ENCODE measurements at regions not wholly inside any gene's neighbourhood (a gene's known extent, or its start where the extent isn't known, plus 50 kb on each side); places are given as distances from the start of the nearest gene placed in this dataset.

DNA sequence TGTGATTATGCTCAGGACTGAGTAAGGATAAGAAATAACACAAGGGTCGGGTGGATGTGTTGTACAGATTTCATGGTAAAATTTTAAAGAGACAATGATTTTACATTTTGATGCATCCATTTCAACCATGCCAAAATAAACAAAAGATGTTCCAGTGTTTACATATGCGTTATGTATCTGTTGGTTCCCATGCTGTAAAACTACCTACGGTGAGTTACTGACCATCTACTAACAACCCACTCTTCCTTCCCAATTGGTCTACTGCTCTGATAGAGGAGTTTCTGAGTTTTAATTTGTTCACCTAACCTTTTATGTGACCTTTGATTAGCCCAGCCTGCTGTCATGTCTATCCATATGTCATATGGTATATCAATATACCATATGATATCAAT, 1697.1 kb downstream of the MAT2B start:
- H3K27me3 ChIP-seq (ENCODE audit: control insufficient read depth in 5 of 5, insufficient read depth in 4 of 5, low read length in 5 of 5) = no peaks in the 10 kb centered on the region
- no peak overlapping the region for H3K9ac ChIP-seq (ENCODE audit: low read length in 5 of 5)
- H3K27ac ChIP-seq (ENCODE audit: low read depth, low read length) = no peak overlapping the region
- H3K4me1 ChIP-seq (ENCODE audit: control insufficient read depth in 5 of 5, insufficient read depth in 5 of 5, low read length in 5 of 5) = no peaks in the 10 kb centered on the region
- no peak overlapping the region for H3K4me3 ChIP-seq (ENCODE audit: low read depth in 1 of 5, low read length in 5 of 5)
- H3K9me3 ChIP-seq (ENCODE audit: control insufficient read depth in 5 of 5, low read length in 5 of 5) = no peaks in the 10 kb centered on the region
- H3K36me3 ChIP-seq (ENCODE audit: control insufficient read depth in 5 of 5, insufficient read depth in 5 of 5, low read length in 5 of 5) = no peaks in the 10 kb centered on the region

- Histone ChIP-seq H3K27ac (ENCODE audit: low read depth, low read length) (no peak overlapping the region), H3K9me3 (ENCODE audit: control insufficient read depth in 5 of 5, low read length in 5 of 5) (no peaks in the 10 kb centered on the region), H3K4me3 (ENCODE audit: low read depth in 1 of 5, low read length in 5 of 5) (no peak overlapping the region), H3K36me3 (ENCODE audit: control insufficient read depth in 5 of 5, insufficient read depth in 5 of 5, low read length in 5 of 5) (no peaks in the 10 kb centered on the region), H3K4me1 (ENCODE audit: control insufficient read depth in 5 of 5, insufficient read depth in 5 of 5, low read length in 5 of 5) (peaks cover 0 to 3% (median 0%) of the 10 kb centered on the region in 5 donors), H3K27me3 (ENCODE audit: control insufficient read depth in 5 of 5, insufficient read depth in 4 of 5, low read length in 5 of 5) (no peaks in the 10 kb centered on the region), H3K9ac (ENCODE audit: low read length in 5 of 5) (no peak overlapping the region)
These were observed 1703.8 kb downstream of the MAT2B start for GRCh38 chr5:165209101-165209727.

- H3K9ac ChIP-seq (ENCODE audit: low read length in 5 of 5) = no peak overlapping the region
These were observed 1719.1 kb downstream of the MAT2B start for GRCh38 chr5:165224366-165225045.

DNA sequence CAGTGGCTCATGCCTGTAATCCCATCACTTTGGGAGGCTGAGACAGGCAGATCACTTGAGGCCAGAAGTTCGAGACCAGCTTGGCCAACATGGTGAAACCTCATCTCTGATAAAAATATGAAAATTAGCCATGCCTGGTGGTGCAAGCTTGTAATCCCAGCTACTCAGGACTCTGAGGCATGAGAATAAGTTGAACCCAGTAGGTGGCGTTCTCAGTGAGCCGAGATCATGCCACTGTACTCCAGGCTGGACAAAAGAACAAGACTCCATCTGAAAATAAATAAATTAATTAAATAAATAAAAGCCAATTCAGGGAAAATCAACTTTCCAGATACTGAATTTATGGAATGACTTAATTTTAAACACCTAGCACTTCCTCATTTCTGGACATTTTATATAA, 1722.1 kb downstream of the MAT2B start:
- Histone ChIP-seq H3K27ac (ENCODE audit: low read depth, low read length) (no peak overlapping the region), H3K9me3 (ENCODE audit: control insufficient read depth in 5 of 5, low read length in 5 of 5) (no peaks in the 10 kb centered on the region)

More at GRCh38 chr5:165224366-165225045, 1719.1 kb downstream of the MAT2B start:
- Histone ChIP-seq H3K4me1 (ENCODE audit: control insufficient read depth in 5 of 5, insufficient read depth in 5 of 5, low read length in 5 of 5) (no peaks in the 10 kb centered on the region), H3K4me3 (ENCODE audit: low read depth in 1 of 5, low read length in 5 of 5) (no peak overlapping the region), H3K27me3 (ENCODE audit: control insufficient read depth in 5 of 5, insufficient read depth in 4 of 5, low read length in 5 of 5) (no peaks in the 10 kb centered on the region), H3K36me3 (ENCODE audit: control insufficient read depth in 5 of 5, insufficient read depth in 5 of 5, low read length in 5 of 5) (no peaks in the 10 kb centered on the region), H3K9me3 (ENCODE audit: control insufficient read depth in 5 of 5, low read length in 5 of 5) (no peaks in the 10 kb centered on the region), H3K27ac (ENCODE audit: low read depth, low read length) (no peak overlapping the region)

GRCh38 chr5:165228184-165228583, 1722.8 kb downstream of the MAT2B start:
- no peaks in the 10 kb centered on the region for H3K9me3 ChIP-seq (ENCODE audit: control insufficient read depth in 5 of 5, low read length in 5 of 5)
- no peak overlapping the region for H3K9ac ChIP-seq (ENCODE audit: low read length in 5 of 5)
- H3K36me3 ChIP-seq (ENCODE audit: control insufficient read depth in 5 of 5, insufficient read depth in 5 of 5, low read length in 5 of 5) = no peaks in the 10 kb centered on the region
- no peak overlapping the region for H3K4me3 ChIP-seq (ENCODE audit: low read depth in 1 of 5, low read length in 5 of 5)
- H3K27me3 ChIP-seq (ENCODE audit: control insufficient read depth in 5 of 5, insufficient read depth in 4 of 5, low read length in 5 of 5) = no peaks in the 10 kb centered on the region
- no peak overlapping the region for H3K27ac ChIP-seq (ENCODE audit: low read depth, low read length)
- peaks cover 0 to 3% (median 0%) of the 10 kb centered on the region in 5 donors for H3K4me1 ChIP-seq (ENCODE audit: control insufficient read depth in 5 of 5, insufficient read depth in 5 of 5, low read length in 5 of 5)

More for the DNA sequence above, 1722.1 kb downstream of the MAT2B start:
- Histone ChIP-seq H3K4me3 (ENCODE audit: low read depth in 1 of 5, low read length in 5 of 5) (no peak overlapping the region), H3K36me3 (ENCODE audit: control insufficient read depth in 5 of 5, insufficient read depth in 5 of 5, low read length in 5 of 5) (no peaks in the 10 kb centered on the region), H3K4me1 (ENCODE audit: control insufficient read depth in 5 of 5, insufficient read depth in 5 of 5, low read length in 5 of 5) (peaks cover 0 to 2% (median 0%) of the 10 kb centered on the region in 5 donors), H3K9ac (ENCODE audit: low read length in 5 of 5) (no peak overlapping the region), H3K27me3 (ENCODE audit: control insufficient read depth in 5 of 5, insufficient read depth in 4 of 5, low read length in 5 of 5) (no peaks in the 10 kb centered on the region)

DNA sequence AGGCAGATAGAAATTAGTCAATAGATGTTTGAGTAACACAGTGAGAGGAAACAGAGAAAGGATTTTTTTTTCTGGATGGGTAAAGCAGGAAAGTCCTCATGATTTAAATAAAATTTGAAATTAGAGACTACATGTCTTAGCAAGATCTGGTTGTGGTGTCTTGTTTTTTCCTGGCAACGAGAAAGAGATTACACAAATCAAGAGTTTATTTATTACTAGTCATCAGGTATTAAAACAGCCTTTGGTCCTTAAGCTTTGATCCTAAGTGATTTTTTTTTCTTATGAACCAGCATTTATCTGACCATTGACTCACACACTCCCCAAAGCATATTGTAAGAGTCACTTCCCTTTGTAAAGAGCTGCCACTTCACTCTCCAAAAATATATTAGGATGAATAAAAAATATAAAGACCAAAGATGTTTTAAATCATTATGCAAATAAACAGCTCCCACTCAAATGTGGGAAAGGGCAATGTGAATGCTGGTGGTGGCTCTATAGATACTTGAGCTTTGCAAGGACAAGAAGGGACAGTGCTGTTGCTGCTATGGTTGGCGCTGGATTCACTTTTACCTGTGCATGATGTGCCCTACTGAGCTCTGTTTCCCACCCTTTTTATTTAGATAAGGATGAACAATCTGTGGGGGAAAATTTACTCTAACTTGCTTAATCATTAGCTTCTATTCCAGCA, 1726.5 kb downstream of the MAT2B start:
- Histone ChIP-seq H3K36me3 (ENCODE audit: control insufficient read depth in 5 of 5, insufficient read depth in 5 of 5, low read length in 5 of 5) (no peaks in the 10 kb centered on the region), H3K4me1 (ENCODE audit: control insufficient read depth in 5 of 5, insufficient read depth in 5 of 5, low read length in 5 of 5) (peaks cover 0 to 3% (median 0%) of the 10 kb centered on the region in 5 donors), H3K9ac (ENCODE audit: low read length in 5 of 5) (no peak overlapping the region), H3K4me3 (ENCODE audit: low read depth in 1 of 5, low read length in 5 of 5) (no peak overlapping the region), H3K9me3 (ENCODE audit: control insufficient read depth in 5 of 5, low read length in 5 of 5) (no peaks in the 10 kb centered on the region), H3K27ac (ENCODE audit: low read depth, low read length) (no peak overlapping the region), H3K27me3 (ENCODE audit: control insufficient read depth in 5 of 5, insufficient read depth in 4 of 5, low read length in 5 of 5) (no peaks in the 10 kb centered on the region)

DNA sequence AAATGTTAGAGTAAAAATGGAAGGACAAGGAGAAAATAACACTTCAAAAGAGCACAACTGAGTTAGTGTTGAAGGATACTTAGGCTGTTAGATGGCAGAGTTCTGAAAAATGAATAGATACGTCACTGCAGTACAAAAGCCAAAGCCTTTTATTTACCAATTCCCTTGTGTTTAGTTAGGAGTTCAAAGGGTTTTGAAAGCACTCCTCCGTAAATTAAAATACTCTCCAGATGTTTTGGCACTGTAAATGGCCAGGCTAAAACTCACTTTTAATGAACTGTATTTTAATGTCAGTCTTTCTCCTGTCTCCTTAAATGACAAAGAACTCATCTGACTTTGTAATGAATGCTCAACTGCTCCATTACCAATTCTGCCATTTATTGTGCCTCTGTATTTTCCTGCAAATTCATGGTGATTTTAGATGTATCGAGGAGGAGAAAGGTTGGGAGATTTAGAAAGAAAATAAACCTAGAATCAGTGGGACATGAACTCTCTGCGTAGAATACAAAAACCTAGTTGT, 1727.2 kb downstream of the MAT2B start:
- Histone ChIP-seq H3K36me3 (ENCODE audit: control insufficient read depth in 5 of 5, insufficient read depth in 5 of 5, low read length in 5 of 5) (no peaks in the 10 kb centered on the region), H3K9me3 (ENCODE audit: control insufficient read depth in 5 of 5, low read length in 5 of 5) (no peaks in the 10 kb centered on the region), H3K27ac (ENCODE audit: low read depth, low read length) (no peak overlapping the region), H3K9ac (ENCODE audit: low read length in 5 of 5) (no peak overlapping the region), H3K4me1 (ENCODE audit: control insufficient read depth in 5 of 5, insufficient read depth in 5 of 5, low read length in 5 of 5) (peaks cover 0 to 3% (median 0%) of the 10 kb centered on the region in 5 donors), H3K4me3 (ENCODE audit: low read depth in 1 of 5, low read length in 5 of 5) (no peak overlapping the region), H3K27me3 (ENCODE audit: control insufficient read depth in 5 of 5, insufficient read depth in 4 of 5, low read length in 5 of 5) (no peaks in the 10 kb centered on the region)

- Histone ChIP-seq H3K36me3 (ENCODE audit: control insufficient read depth in 5 of 5, insufficient read depth in 5 of 5, low read length in 5 of 5) (no peaks in the 10 kb centered on the region), H3K9ac (ENCODE audit: low read length in 5 of 5) (no peak overlapping the region), H3K27me3 (ENCODE audit: control insufficient read depth in 5 of 5, insufficient read depth in 4 of 5, low read length in 5 of 5) (no peaks in the 10 kb centered on the region), H3K27ac (ENCODE audit: low read depth, low read length) (no peak overlapping the region), H3K4me3 (ENCODE audit: low read depth in 1 of 5, low read length in 5 of 5) (no peak overlapping the region), H3K9me3 (ENCODE audit: control insufficient read depth in 5 of 5, low read length in 5 of 5) (no peaks in the 10 kb centered on the region), H3K4me1 (ENCODE audit: control insufficient read depth in 5 of 5, insufficient read depth in 5 of 5, low read length in 5 of 5) (peaks cover 0 to 8% (median 0%) of the 10 kb centered on the region in 5 donors)
These were observed 1736.4 kb downstream of the MAT2B start for GRCh38 chr5:165241811-165242210.

DNA sequence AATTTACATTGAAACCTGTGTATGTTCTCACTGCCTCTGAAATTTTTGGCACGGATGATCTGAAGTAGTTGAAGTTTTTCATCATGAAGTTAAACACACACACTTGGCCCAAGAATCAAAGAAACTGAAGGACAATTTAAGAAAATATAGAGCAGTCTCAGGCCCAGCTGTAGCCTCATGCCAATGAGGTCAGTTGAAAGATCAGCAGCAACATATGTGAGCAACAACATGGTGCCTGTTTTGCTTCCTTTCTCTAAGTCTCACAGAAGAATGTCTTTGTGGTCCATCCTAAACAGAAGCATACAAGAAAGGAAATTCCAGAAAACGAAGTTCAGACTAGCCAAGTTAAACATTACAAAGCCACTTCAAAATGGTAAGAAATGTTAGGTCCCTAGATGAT, 1737.2 kb downstream of the MAT2B start:
- peaks cover 0 to 8% (median 0%) of the 10 kb centered on the region in 5 donors for H3K4me1 ChIP-seq (ENCODE audit: control insufficient read depth in 5 of 5, insufficient read depth in 5 of 5, low read length in 5 of 5)
- no peak overlapping the region for H3K27ac ChIP-seq (ENCODE audit: low read depth, low read length)
- H3K36me3 ChIP-seq (ENCODE audit: control insufficient read depth in 5 of 5, insufficient read depth in 5 of 5, low read length in 5 of 5) = no peaks in the 10 kb centered on the region
- no peaks in the 10 kb centered on the region for H3K9me3 ChIP-seq (ENCODE audit: control insufficient read depth in 5 of 5, low read length in 5 of 5)
- no peak overlapping the region for H3K4me3 ChIP-seq (ENCODE audit: low read depth in 1 of 5, low read length in 5 of 5)
- H3K9ac ChIP-seq (ENCODE audit: low read length in 5 of 5) = no peak overlapping the region
- H3K27me3 ChIP-seq (ENCODE audit: control insufficient read depth in 5 of 5, insufficient read depth in 4 of 5, low read length in 5 of 5) = no peaks in the 10 kb centered on the region

DNA sequence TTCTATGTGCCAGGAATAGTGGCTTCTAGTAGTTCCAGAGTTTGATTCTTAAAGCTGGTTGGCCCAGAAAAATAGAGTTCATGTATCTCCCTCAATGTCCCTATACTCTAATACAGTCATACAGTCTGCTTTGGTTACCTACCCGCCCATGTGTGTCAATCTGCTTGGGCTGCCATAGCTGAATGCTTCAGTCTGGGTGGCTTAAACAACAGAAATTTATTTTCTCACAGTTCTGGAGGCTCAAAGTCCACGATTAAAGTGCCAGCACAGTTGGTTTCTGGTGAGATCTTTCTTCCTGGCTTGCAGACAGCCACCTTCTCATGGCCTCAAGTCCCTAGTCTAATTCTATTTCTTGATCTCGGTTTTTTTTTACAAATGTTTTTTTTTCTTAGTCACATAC, 1739.0 kb downstream of the MAT2B start:
- Histone ChIP-seq H3K9me3 (ENCODE audit: control insufficient read depth in 5 of 5, low read length in 5 of 5) (no peaks in the 10 kb centered on the region), H3K27me3 (ENCODE audit: control insufficient read depth in 5 of 5, insufficient read depth in 4 of 5, low read length in 5 of 5) (no peaks in the 10 kb centered on the region), H3K9ac (ENCODE audit: low read length in 5 of 5) (no peak overlapping the region), H3K27ac (ENCODE audit: low read depth, low read length) (no peak overlapping the region), H3K4me3 (ENCODE audit: low read depth in 1 of 5, low read length in 5 of 5) (no peak overlapping the region), H3K4me1 (ENCODE audit: control insufficient read depth in 5 of 5, insufficient read depth in 5 of 5, low read length in 5 of 5) (peaks cover 0 to 8% (median 0%) of the 10 kb centered on the region in 5 donors), H3K36me3 (ENCODE audit: control insufficient read depth in 5 of 5, insufficient read depth in 5 of 5, low read length in 5 of 5) (no peaks in the 10 kb centered on the region)

Data from subcutaneous abdominal adipose tissue (tissue), 5 donors.